HG02763 (cell line): ENCODE measurements at regions not wholly inside any gene's neighbourhood (a gene's known extent, or its start where the extent isn't known, plus 50 kb on each side); places are given as distances from the start of the nearest gene placed in this dataset.
"Not testable (repeated sequence)": the region's sequence is repeated elsewhere in the genome, so short reads cannot be mapped to it uniquely, and the experiment has no call there.

Source experiments
- ATAC-seq: cut with Tn5 transposase; IDR thresholded peaks from one replicate; pipeline ENCODE4 v1.9.1; 2021; ENCODE audit warnings: mild to moderate bottlenecking, moderate library complexity; ENCODE audit not compliant: unreplicated experiment

DNA sequence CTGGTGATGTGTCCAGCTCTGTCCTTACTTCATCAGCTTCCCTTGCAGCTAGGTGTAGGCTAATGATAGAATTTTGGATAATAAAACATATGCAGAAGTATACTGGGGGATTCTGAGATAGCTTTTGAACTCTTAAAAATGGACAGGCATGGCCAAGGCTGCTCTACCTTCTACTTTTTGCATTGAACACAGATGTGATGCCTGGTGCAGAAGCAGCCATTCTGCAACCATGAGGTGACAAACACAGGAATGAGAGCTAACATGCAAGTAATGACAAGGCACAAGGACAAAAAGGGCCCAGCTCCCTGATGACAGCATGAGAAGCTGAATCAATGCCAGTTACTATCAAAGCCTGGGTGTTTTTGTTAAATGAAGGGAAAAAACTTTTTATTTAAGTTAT is 686.5 kb upstream of the AUTS2 start:
- no peak for ATAC-seq

DNA sequence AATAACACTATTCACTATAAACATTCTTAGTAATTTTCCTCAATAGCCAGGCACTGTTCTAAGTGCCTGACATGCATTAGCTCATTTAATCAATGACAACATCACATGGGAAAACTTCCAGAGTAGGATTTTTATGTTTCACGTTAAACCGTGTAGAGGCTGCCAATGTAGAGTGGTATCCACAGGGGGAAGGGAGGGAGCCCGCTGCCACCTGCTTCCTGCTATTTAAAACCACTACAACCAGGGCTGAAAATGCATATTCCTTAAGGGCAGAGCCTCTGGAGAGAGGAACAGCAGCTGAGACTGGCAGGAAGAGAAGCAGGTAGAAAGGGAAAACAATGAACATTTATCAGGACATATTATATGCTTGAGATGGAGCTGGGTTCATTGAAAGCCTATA is 684.3 kb upstream of the AUTS2 start:
- no peak for ATAC-seq

DNA sequence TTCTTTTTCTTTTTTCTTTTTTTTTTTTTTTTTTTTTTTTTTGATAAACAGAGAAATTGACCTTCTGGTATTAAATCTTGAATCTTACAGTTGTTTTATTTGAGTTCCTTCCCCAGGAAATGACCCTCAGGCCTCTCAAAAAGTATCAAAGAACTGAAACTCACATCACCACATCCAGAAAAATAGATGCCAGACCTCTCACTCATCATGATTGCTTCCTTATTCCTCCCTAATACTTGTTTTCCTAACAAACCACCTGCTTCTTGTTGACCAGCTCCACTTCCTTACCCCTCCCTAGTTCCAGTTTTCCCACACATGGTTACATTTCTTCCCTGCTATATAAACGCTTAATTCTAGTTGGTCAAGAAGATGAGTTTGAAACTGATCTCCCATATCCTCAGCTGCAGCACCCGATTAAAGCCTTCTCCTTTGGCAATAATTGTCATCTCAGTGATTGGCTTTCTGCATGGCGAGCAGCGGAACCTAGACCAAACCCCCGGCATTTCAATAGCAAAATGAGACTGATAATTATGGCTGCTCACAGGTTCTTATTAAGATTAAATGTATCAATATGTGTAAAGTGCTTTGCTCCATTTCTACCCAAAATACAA is 681.1 kb upstream of the AUTS2 start:
- no peak for ATAC-seq

DNA sequence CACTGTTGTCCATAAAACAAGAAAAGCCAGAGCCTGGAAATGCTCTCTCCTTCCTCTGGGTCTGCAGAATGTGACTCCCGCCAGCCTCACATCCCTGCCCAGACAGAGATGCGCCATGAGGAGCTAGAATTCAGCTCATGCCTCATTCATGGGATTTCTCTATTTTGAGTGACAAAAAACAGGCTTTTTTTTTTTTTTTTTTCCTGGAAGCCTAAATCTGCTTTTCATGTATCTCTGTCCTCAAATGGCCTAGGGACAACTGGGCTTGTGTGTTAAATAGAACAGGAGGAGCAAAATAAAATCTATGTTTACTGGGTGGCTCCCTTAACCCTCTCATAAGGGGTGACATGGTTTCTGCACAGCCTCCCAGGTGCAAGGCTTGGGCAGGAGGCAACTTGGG is 679.7 kb upstream of the AUTS2 start:
- no peak for ATAC-seq

DNA sequence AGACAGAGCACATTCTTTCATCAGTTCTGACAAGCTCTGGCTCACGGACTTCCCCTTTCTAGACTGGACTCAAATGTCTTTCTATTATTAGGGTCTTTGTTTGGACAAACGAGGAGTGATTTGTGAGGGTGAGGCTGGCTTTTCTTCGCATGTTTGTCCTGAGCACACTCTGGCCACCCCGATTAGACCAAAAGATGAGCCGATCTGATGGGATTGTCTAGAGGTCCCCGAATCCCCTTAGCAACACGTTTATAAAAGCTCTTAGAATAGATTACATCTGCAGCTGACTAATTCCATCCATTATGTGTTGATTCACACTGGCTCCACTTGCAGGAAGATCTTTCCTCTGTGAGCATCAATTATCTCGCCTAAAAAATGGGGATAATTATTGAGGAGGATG is 675.4 kb upstream of the AUTS2 start:
- no peak for ATAC-seq

DNA sequence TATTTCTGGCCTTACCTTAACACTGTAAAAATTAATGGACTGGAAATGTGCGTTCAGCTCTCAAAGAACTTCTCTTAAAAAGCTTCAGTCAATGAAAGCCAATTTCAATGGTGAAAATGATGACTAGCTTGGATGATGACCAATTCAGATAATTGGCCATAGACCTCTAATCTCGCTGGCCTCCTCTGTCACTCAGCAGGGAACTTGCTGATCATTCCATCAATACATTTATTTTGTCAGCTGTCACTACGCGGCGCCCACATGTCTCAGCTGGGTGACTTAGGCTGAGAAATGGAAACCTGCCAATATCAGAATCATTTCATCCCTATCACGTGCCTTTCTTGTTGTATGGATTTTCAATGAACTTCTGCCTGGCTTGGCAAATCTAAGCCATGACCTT is 673.0 kb upstream of the AUTS2 start:
- ATAC-seq = no peak

DNA sequence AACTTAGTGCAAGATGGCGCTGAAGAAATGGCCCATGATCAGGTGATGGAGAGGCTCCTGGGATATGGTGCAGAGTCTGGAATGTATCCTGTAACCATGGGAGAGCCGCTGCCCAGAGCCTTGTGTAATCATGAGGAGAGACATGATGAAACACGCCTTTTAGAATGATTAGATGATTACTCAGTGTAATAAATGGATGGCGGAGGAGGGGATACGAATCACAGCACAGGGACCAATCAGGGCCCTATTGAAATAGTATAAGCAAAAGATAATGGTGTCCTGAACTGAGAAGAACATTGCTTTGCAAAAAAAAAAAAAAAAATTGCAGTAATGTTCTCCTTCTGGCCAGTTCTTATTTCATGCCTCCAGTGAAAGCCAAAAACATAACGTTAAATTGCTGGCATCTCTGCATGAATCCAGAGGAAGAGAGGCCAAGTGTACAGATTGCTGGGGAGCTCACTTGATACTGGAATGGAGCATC is 668.5 kb upstream of the AUTS2 start:
- no peak for ATAC-seq

DNA sequence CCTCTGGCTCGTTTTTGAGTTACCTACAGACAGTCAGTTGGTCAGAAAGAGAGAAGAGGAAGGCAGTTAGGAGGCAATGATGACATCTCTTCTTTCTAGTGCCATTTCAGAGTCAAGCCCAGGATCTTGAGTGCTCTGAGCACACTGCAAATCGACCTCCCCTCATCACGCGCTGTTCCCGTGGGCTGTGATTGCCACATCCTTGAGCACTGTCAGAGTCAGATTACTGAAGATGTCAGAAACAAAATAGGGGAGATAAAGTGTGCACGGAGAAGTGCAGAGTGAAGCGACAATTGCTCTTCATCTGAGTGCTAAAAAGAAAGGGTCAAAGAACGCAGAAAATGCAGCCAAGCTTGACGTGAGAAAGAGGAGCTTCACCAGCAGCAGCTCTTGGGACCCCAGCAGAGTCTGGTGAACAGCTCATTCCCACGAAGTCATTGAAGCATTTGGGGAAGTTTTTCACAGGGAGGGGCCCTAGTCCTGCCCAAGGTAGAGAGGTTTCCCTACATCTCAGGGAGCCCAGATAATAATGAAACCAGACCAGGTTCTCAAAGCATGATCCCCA is 661.7 kb upstream of the AUTS2 start:
- ATAC-seq = no peak

DNA sequence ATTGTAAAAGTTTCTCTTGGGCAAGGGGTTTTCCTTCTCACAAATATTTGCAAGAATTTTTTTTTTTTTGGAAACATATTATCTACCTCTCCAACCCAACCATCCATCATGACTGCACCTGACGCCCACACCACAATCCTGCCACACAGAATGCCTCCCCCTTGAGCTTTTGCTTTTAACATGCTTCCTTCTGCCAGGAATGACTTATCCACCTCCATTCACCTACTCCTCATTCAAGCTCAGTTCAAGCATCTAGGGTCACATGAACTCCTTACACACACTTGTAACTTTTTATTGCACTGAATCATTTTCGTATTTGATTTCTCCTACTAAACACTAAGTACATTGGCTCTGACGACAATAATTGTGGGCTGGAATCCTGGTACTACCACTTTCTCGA is 660.1 kb upstream of the AUTS2 start:
- no peak for ATAC-seq

DNA sequence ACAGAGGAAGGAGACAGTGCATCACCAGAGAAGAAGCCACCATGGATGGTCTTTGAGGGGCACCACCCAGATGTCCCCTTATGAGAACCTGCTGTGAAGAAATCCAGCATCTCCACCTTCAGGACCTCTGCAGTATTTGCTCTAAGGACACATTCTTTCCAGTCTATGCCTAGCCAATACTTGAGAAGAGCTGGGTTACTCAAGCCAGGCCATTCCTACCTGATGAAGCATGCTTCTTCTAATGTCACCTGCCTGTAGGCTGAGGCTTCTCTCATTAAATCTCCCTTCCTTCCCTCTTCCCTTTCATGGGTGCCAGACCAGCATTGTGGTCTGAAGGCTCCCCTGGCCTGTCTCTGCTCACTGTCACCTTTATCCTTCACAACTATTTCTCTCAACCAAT is 654.5 kb upstream of the AUTS2 start:
- ATAC-seq = no peak

DNA sequence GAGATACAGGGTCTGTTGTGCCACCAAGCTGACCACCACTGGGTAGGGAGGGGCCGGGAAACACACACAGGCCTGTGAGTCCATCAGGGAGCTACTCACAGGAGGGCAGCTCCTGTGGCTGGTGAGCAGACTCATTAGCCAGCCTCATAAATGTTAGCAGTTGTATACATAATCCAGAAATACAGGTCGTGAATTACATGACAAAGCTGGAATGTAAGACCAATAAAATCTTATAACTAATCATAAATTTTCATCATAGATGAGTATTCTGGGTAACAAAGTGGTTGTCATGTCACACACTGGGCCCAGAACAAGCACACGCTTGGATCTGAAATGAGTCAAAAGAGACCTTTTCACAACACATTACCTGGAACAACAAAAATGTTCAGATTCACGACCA is 642.6 kb upstream of the AUTS2 start:
- no peak for ATAC-seq

DNA sequence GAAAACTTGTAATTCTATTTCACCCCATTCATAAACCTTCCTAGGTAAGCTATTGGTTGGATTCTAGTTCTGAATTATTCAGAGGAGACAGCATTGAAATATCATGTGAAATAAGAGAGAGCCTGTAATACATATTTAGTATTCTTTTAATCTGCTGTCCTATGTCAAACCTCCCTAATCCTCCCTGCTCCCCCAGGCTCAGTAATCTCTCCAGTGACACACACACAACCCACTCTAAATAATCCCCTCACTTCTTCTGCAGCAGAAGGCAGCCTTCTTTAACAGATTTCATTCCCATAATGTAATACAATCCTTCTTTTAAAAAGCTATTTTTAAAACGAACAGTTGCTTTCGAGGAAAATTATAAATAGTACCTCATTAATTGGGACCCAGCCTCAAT is 639.7 kb upstream of the AUTS2 start:
- no peak for ATAC-seq

DNA sequence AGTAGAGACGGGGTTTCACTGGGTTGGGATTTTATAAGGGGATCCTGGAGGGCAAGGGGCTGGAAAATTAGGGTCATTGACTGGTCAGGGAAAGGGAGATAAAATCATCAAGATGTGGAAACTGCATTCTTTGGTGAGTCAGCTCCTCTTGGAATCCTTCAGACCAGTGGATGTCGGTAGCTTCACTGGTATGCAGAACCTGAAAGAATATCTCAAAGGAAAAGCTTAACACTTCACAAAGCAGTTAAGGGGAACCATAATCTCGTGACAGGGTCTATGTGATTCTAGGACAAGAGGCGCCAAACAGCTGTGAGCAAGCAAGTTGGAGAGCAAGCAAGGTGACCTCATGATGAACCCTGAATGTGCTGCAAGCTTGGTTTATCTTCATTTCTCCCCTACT is 634.7 kb upstream of the AUTS2 start:
- ATAC-seq = no peak

DNA sequence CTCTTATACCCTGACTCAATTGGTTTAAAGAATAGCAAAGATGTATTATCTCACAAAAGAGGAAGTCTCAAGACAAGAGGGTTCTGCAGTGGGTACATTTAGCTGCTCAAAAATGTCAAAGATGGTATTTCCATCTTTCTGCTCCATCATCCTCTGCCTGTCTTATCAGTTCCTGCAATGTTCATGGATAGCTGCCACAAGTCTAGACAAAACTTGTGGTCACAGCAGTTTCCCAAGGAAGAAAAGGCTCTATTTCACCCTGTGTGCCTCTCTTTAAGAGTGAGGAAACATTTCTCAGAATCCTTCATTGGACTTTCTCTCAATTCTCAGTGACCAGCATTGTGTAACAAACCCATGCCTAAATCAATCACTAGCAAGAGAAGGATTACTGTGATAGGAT is 634.2 kb upstream of the AUTS2 start:
- ATAC-seq = no peak

DNA sequence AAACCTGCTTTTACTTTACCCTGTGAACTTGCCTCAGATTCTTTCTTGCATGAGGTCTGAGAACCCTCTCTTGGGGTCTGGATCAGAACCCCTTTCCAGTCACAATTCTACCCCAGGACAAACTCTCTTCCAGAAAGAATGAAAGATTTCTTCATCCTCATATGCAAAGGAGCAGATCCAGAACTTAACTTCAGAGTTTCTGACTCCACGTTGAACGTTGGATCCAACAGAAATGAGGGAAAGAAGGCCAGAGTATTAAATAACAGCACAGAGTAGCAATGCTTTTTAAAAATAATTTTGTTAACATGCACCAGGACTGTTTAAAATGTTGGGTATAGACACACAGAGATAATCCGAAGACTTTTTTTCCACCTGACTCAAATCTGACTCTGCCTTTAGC is 632.9 kb upstream of the AUTS2 start:
- no peak for ATAC-seq

DNA sequence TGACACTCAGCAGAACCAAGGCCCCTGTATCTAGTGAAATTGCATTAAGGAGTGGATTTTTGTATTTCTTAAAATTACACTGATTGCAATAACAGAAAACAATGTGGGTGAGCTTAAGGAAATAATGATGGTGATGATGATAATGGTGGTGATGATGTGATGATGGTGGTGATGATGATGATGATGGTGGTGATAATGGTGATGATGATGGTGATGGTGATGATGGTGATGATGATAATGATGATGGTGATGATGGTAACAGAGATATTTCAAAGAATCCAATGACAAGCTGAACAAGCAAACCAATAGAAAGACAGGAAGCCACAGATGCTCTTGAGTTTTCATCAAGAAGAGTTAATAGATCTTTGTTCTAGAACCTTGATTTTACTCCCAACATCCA is 630.7 kb upstream of the AUTS2 start:
- ATAC-seq = no peak

DNA sequence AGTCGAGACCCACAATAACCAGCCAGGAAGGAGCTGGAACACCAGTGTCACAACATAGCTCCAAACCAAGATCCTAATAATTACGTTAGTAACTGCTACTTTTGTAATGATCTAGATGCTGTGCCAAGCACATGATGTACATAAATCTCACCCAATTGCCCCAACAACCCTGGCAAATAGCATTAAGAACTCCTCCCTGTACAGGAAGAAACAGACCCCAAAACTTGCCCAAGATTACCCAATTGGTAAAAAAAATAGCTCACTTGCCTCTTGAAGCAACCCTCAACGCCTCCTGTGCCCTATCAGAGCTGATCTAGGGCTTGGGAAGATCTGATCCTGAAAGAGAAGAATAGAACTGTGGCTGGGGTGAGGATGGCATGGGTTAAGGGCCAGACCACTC is 628.7 kb upstream of the AUTS2 start:
- ATAC-seq = no peak

DNA sequence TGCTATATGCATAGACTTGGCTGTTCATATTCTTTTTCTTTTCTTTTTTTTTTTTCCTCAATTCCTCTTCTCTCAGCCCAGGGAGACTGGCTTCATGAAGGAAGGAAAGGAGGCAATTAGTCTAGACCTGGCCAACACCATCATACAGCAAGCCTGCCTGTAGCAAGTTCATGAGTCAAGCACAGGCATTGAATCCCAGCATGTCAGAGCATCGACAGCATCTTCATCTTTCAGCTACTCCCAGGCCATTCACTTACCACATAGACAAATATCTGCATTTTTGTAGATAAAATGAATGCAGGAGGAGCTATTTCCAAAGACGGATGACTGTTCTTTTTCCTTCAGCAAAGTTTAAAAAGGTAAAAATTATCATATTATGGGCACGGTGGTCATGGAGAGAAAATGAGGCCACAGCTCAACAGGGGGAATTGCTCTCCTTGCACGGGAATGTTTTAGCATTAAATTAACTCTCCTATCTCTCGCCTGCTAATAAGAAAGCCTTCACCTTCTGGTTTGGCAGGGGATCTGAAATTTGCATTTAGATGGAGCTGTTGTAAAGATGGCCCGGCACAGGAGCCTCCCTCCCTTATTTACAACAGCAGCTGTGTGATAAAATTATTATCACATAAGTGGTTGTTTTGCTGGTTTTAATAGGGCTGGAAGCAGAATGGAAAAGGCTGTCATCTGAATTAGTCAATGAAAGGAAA is 626.5 kb upstream of the AUTS2 start:
- ATAC-seq = no peak

DNA sequence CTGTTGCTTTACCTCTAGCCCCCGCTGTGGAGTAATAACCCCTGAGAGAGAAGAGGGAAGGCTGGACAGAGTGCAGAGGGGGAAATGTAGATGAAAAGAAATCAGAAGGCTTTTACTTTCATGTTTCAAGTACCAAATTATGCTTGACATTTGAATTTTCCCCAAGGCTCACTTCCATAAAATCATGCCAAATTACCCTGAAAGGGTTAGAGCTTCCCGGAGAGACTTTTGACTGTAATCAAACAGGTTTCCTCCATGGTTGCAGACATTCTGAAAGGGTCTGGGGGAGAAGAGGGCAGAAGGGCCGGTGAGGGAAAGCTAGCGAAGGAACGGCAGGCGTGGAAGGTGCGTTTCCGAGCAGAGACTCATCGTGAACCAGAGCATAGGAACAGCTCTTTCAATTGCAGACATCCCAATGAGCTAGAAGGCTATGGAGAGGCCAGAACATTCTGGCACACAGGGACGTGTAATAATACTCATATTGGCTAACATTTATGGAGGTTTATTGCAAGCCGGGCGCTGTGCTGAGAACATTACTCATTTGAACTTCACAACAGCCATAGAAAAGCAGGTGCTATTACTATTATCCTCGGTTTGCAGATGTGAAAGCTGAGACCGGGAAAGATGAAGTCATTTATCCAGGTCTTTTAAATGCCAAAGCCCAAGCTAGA is 620.8 kb upstream of the AUTS2 start:
- ATAC-seq = no peak

DNA sequence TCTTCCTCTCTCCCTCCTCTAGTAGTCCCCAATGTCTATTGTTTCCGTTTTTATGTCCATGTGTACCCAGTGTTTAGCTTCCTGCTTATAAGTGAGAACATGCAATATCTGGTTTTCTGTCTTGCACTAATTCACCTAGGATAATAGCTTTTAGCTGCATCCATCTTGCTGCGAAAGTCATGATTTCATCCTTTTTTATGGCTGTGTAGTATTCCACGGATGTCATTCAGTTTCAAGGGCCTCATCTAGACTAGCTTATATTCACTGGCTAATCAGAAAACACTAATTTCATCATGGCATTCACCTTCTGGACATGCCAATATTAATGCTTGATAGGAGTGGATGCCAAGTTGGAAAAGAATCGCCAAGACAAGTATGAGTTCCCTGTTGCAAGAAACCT is 619.6 kb upstream of the AUTS2 start:
- ATAC-seq = no peak

DNA sequence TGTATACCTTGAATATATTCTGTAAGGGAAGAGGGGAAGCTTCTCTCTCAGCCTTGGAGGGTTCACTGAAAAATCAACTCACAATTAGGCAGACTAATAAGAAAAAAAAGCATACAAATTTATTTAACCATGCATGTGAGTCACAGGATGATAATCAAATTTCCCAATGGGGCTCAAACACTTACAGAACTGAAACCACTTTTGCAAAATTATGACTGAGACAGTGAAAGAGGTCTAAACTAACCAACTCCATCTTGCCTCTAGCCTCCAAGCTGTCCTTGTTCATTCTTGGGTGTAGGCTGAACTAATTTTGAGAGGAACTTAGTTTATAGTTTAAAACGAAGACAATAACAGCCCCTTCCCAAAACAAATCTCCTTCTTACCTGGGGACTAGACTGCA is 618.3 kb upstream of the AUTS2 start:
- ATAC-seq = no peak

DNA sequence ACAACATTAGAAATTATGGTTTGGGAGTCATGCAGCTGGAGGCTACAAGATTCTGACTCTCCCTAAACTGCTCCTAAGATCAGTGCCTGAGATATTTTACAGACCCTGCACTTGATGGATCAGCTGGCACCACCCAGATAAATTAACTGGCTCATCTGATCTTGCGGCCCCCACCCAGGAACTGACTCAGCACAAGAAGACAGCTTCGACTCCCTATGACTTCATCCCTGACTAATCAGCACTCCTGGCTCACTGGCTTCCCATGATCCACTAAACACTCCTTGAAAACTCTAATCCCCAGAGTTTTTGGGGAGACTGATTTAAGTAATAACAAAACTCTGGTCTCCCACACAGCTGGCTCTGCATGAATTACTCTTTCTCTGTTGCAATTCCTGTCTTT is 617.8 kb upstream of the AUTS2 start:
- ATAC-seq = not testable (repeated sequence)
